ENCODE measurements at regions not wholly inside any gene's neighbourhood (a gene's known extent, or its start where the extent isn't known, plus 50 kb on each side); places are given as distances from the start of the nearest gene placed in this dataset.

DNA sequence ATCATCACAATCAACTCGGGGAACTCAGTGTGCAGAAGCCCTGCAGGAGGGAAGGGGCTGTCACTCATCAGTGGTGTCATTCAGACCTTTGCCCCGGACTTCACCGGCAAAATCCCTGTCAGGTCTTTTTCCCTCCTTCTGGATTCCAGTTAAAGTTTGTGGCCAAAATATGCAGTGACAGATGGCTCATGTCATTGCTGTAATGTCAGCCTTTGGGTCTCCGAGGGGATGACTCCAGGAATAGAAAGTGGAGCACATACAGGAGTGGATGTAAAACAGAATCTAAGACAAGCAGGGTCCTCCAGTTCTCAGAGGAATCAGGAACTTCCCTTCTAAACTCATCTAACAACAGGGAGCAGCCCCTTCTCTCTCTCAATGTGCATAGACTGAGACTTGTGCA is 130.3 kb upstream of the RASSF8 start:
- DNase-seq (ENCODE audit: low read depth): no peak

DNA sequence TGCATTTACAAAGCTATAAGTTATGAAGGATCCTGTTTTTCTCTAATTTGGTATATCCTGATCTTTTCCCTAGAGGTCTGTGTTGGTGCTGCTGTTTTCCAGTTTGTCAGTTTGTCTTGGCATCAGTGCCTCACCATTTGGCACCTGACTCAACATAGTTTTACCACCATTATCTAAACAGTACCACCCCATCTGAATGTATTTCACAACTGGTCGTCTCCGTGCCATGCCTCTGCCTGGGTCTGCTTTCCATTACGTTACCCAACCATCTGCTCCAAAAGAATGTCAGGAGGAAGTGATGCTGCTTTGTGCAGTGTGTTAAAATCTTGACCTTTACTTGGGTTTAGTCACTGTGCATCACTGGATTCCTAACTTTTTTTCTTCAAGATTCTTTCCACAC is 129.3 kb upstream of the RASSF8 start:
- DNase-seq (ENCODE audit: low read depth): no peak

- DNase-seq (ENCODE audit: low read depth): no peak
Observed at GRCh38 chr12:25830456-25830855, 128.0 kb upstream of the RASSF8 start.

DNA sequence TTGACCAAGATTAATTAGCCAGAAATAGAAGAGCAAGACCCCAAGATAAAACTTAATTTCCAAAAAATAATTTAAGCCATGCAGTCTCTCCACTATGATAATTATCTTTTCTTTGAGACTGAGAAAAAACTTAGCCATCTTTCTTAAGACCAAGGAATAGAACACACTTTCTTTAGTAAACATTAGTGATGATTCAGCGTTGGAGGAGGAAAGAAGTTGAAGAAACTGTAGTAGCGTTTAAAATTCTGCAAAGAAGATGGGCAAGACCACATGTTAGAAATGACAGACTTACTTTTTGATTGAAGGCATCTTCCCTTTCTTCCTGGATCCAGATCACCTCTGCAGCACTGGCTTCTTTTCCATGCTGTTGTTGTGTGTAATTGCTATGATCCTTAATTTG is 124.8 kb upstream of the RASSF8 start:
- no peak for DNase-seq (ENCODE audit: low read depth)

DNA sequence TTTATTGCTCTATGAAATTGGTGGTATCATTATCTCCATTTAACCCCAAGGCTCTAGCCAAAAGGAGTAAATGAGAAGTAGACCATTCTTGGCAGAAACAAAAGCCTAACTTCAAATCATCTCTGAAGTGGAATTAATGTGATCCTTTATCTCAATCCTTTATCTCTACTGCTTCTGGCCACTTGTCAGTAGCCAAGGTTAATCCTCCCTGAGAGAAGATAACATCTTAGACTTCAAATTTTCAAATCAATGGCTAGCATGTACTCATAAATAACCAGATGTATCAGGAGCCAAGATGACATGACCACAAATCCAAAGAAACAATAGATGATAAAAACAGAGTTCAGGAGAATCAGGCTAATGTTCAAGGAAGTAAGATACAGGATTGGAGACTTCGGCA is 123.1 kb upstream of the RASSF8 start:
- DNase-seq (ENCODE audit: low read depth): no peak

DNA sequence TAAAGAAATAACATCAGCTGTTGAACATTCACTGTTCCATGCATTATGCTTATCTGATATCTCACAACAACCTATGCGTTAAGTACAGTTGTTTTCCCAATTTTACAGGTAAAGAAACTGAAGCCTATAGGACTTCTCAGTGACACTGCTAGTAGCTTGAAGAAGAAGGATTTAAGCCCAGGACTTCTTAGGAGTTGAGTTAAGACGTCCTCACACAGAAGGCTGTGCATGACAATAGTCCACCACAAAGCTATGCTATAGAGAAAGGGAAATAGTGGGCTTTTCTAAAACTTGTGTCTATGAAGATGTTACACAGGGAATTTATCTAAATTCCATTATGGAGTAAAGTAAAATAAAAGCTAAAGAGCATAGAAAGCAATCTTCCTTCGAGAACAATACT is 120.5 kb upstream of the RASSF8 start:
- DNase-seq (ENCODE audit: low read depth): no peak

DNA sequence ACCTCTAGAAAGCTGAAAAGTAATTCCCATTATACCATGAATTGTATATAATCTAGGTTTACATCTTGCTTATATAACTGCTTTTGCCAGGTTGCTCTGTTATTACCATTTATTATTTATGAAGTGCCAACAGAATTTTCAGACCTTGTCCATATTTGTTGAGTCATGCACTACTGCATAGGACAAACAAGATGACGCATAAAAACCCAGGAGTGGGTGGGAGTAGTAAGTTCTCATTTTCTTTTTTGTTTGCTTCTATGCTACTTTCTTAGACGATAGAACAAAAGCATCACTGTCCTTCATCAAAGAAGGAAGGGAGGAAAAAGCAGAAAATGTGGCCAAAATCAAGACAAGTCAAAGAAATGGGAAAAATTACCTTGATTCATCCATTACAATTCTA is 119.0 kb upstream of the RASSF8 start:
- no peak for DNase-seq (ENCODE audit: low read depth)

GRCh38 chr12:25840678-25841465 is 117.6 kb upstream of the RASSF8 start:
- no peak for DNase-seq (ENCODE audit: low read depth)

DNA sequence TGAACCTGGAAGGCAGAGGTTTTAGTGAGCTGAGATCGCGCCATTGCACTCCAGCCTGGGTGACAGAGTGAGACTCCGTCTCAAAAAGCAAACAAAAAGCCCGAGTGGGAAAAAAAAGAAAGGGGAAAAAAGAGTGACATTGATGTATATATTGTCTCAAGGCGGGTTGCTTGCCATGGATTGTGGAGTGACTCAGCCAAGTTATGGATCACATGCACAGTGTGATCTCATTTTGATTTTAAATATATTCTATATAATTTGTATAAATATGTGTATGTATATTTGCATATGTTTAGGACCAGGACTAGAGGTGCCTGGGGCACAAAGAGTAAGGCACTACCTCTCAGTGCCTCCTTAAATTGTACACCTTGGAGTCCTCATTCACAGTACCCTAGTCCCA is 116.2 kb upstream of the RASSF8 start:
- DNase-seq (ENCODE audit: low read depth): no peak

- no peak for DNase-seq (ENCODE audit: low read depth)
Observed at GRCh38 chr12:25843976-25844375, 114.5 kb upstream of the RASSF8 start.

- DNase-seq (ENCODE audit: low read depth): no peak
Observed at GRCh38 chr12:25845415-25845814, 113.1 kb upstream of the RASSF8 start.

DNA sequence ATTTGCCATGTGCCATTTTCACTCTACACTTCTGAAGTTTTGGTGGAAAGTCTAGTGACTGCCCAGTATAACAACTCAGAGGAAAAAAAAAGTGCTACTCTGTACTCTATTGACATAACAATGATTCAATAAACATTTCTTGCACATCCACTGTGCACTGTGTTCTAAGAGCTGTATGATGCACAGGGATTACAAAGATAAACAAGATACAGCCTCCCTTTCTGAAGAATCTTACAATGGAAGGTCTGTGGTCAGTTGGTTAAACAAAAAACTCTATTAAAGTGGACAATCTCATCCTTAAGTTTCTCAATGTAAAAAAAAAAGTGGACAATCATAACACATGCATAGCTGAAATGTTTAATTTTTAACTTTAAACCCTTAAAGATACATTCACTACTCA is 105.7 kb upstream of the RASSF8 start:
- DNase-seq (ENCODE audit: low read depth): no peak

DNA sequence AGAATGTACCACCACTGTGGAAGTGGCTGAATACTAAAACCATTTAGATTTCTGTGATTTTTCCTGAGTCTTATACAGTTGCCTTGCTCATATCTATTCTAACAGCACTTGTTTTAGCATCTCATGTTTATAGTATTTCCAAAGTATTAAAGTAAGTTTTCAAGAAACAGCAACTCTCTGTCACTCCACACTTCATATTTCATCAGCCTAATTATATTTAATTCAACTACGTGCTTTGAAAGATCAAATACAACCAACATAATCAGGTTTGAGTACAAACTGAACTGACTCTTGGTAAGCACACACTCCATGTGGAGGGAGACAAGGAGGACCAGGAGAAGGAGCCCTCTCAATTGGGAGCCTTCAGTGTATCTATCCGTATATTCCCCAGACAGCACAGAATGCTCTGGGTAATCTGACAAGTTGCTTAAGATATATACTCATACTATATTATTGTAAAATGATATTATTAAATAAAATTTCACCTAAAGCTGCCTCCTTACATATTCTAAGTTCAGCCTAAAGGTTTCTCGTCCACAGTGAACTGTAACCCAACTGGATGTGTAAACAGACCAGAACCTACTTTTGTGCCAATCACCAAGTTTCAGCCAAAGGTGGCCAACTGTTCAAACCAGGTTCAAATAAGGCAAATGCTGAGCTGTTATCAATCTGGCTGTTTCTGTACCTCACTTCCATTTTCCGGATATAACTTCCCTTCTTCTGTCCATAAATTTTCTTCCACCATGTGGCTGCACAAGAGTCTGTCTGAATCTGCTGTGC is 105.0 kb upstream of the RASSF8 start:
- no peak for DNase-seq (ENCODE audit: low read depth)

GRCh38 chr12:25854991-25855390 is 103.5 kb upstream of the RASSF8 start:
- no peak for DNase-seq (ENCODE audit: low read depth)

- no peak for DNase-seq (ENCODE audit: low read depth)
Observed at GRCh38 chr12:25855716-25856115, 102.8 kb upstream of the RASSF8 start.

DNA sequence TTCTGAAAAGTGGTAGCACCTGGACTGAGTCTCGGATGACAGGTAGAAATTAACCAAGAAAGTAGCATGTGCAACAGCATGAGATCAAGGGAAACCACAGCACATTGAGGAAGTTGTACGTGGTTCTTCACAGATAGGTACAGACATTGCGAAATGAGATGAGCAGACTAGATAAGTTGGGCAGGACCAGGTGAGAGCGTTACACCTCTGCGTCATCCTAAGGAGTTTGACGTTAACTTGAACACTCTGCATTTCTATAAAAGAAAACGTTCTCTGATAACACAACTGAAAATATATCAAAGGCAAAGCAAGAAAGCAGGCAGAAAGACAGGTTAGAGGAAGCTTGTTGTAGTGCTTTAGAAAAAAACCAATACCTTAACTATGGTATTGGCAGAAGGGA is 98.5 kb upstream of the RASSF8 start:
- no peak for DNase-seq (ENCODE audit: low read depth)

- no peak for DNase-seq (ENCODE audit: low read depth)
Observed at GRCh38 chr12:25861226-25861625, 97.3 kb upstream of the RASSF8 start.

GRCh38 chr12:25864306-25865276 is 93.9 kb upstream of the RASSF8 start:
- DNase-seq (ENCODE audit: low read depth): no peak

GRCh38 chr12:25866586-25867378 is 91.7 kb upstream of the RASSF8 start:
- DNase-seq (ENCODE audit: low read depth): no peak

DNA sequence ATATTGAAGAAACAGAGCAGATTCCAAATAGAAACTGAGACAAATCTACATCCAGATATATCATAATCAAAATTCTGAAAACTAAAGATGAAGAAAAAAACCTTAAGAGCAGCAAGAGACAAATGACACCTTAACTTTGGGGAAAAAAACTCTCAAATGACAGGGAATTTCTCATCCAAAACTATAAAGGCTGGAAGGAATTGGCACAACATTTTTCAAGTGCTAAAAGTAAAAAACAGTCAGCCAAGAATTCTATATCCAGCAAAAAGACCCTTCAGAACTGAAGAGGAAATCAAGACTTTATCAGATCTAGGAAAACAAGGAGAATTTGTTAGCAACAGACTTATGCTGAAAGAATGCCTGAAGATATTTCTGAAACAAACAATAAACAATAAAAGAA is 90.3 kb upstream of the RASSF8 start:
- no peak for DNase-seq (ENCODE audit: low read depth)

DNA sequence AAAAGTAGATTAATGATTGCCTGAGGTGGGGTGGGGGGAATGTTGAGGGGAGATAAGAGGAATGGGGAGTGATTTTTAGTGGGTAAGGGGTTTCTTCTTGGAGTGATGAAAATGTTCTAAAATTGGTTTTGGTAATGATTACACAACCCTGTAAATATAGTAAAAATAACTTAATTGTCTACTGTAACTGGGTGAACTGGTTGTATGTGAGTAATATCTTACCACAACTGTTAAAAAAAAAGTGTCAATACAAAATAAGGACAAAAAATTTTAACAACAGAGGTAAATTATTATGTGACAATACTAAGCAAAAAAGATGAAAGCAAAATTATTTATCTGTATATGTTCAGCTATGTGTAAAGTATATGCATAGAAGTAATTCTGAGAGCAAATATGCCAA is 86.3 kb upstream of the RASSF8 start:
- DNase-seq (ENCODE audit: low read depth): no peak

GRCh38 chr12:25875661-25876060 is 82.8 kb upstream of the RASSF8 start:
- DNase-seq (ENCODE audit: low read depth): no peak
